Thyroid gland (tissue), 4 donors: ENCODE measurements at regions not wholly inside any gene's neighbourhood (a gene's known extent, or its start where the extent isn't known, plus 50 kb on each side); places are given as distances from the start of the nearest gene placed in this dataset.

Experiments
- CTCF ChIP-seq, 6 experiments: fragments of 200-600 bp in 3 of 6; fragments of 450-650 bp in 3 of 6; sonication (generic) in 3 of 6; IDR thresholded peaks; one replicate each; pipeline ENCODE4 v1.5.1; 2016 to 2019; ENCODE audit warnings: antibody characterized with exemption in 6 of 6, mild to moderate bottlenecking in 2 of 6, inconsistent platforms in 1 of 6, moderate library complexity in 1 of 6
- POLR2A ChIP-seq, 2 donors: fragments of 450-650 bp; IDR thresholded peaks; one replicate each; pipeline ENCODE4 v1.6.1; 2017; ENCODE audit warnings: antibody characterized with exemption in 2 of 2, mild to moderate bottlenecking in 2 of 2, moderate library complexity in 1 of 2

- TF ChIP-seq CTCF (IDR thresholded peaks at IDR 0.05) (no peak), POLR2A (IDR thresholded peaks at IDR 0.05) (no peak)
Measured at GRCh38 chr2:45287045-45287444, 277.8 kb upstream of the SIX2 start.
